ENCODE measurements at regions not wholly inside any gene's neighbourhood (a gene's known extent, or its start where the extent isn't known, plus 50 kb on each side); places are given as distances from the start of the nearest gene placed in this dataset.

DNA sequence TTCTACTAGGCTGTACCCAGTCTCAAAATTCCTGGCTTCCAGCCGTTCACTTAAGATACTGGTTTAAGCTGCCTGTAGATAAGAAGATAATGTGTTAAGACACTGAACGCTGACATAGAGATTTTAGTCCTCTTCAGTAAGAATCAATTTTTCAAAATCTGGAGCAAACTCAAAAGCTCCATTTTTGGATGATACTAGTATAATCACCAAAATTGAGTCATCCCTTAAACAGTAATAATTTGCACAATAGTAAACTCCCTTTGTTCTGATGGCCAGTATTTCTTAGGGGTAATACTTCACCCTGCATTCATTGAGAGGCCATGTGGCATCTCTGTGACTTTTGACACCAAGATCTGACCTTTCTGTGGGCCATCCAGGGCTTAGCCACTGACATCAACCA is 299.8 kb upstream of the USP25 start:
- Histone ChIP-seq H3K9ac (ENCODE audit: insufficient read depth in 1 of 2, low read length in 2 of 2) (no peak overlapping the region), H3K27ac (ENCODE audit: low read depth in 1 of 2, low read length in 1 of 2) (no peak overlapping the region), H3K36me3 (ENCODE audit: control insufficient read depth in 4 of 4, insufficient read depth in 4 of 4, low read length in 4 of 4) (no peaks in the 10 kb centered on the region), H3K9me3 (ENCODE audit: control insufficient read depth in 4 of 4, insufficient read depth in 3 of 4, low read length in 3 of 4) (no peaks in the 10 kb centered on the region), H3K27me3 (ENCODE audit: control insufficient read depth in 3 of 3, insufficient read depth in 3 of 3, low read length in 2 of 3) (no peaks in the 10 kb centered on the region), H3K4me3 (no peak overlapping the region), H3K4me1 (ENCODE audit: control insufficient read depth in 5 of 5, insufficient read depth in 5 of 5, low read length in 5 of 5) (peaks cover 0 to 3% (median 0%) of the 10 kb centered on the region in 5 donors)
- TF ChIP-seq, protein P1, sequence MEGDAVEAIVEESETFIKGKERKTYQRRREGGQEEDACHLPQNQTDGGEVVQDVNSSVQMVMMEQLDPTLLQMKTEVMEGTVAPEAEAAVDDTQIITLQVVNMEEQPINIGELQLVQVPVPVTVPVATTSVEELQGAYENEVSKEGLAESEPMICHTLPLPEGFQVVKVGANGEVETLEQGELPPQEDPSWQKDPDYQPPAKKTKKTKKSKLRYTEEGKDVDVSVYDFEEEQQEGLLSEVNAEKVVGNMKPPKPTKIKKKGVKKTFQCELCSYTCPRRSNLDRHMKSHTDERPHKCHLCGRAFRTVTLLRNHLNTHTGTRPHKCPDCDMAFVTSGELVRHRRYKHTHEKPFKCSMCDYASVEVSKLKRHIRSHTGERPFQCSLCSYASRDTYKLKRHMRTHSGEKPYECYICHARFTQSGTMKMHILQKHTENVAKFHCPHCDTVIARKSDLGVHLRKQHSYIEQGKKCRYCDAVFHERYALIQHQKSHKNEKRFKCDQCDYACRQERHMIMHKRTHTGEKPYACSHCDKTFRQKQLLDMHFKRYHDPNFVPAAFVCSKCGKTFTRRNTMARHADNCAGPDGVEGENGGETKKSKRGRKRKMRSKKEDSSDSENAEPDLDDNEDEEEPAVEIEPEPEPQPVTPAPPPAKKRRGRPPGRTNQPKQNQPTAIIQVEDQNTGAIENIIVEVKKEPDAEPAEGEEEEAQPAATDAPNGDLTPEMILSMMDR (IDR thresholded peaks at IDR 0.05; ENCODE audit: control extremely low read depth, extremely low read depth): no peak
- no peak for ATAC-seq (ENCODE audit: insufficient read depth, low FRiP score)
- no peak for DNase-seq
- 67 to 77% methylated on average over 2 of the region's 2 CpGs for WGBS, 2 donors

DNA sequence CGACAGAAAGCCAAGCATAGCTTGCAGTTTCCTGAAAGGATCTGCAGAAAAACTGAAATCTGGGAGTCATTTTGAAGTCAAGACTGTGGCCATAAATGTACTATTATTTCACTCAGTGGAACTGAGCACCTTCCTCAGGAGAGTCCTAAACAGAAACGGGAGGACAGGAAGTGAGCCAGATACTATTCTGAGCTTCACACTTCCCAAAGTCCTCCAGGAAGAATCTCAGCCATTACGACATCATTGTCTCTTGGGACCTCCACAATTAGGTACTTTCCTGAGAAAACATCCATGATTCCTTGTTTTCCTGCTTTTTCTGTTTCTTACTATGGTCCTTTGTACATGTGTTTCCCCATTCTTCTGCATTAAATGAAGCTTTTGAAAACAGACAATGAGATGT is 299.2 kb upstream of the USP25 start:
- H3K27me3 ChIP-seq (ENCODE audit: control insufficient read depth in 3 of 3, insufficient read depth in 3 of 3, low read length in 2 of 3): no peaks in the 10 kb centered on the region
- 57 to 66% methylated on average over 3 of the region's 3 CpGs for WGBS, 2 donors
- H3K4me3 ChIP-seq: no peak overlapping the region
- H3K27ac ChIP-seq (ENCODE audit: low read depth in 1 of 2, low read length in 1 of 2): no peak overlapping the region
- no peak overlapping the region for H3K9ac ChIP-seq (ENCODE audit: insufficient read depth in 1 of 2, low read length in 2 of 2)
- peaks cover 0 to 3% (median 0%) of the 10 kb centered on the region in 5 donors for H3K4me1 ChIP-seq (ENCODE audit: control insufficient read depth in 5 of 5, insufficient read depth in 5 of 5, low read length in 5 of 5)
- DNase-seq: no peak
- TF ChIP-seq, protein P1 (IDR thresholded peaks at IDR 0.05; ENCODE audit: control extremely low read depth, extremely low read depth): no peak
- H3K9me3 ChIP-seq (ENCODE audit: control insufficient read depth in 4 of 4, insufficient read depth in 3 of 4, low read length in 3 of 4): no peaks in the 10 kb centered on the region
- ATAC-seq (ENCODE audit: insufficient read depth, low FRiP score): no peak
- H3K36me3 ChIP-seq (ENCODE audit: control insufficient read depth in 4 of 4, insufficient read depth in 4 of 4, low read length in 4 of 4): no peaks in the 10 kb centered on the region

DNA sequence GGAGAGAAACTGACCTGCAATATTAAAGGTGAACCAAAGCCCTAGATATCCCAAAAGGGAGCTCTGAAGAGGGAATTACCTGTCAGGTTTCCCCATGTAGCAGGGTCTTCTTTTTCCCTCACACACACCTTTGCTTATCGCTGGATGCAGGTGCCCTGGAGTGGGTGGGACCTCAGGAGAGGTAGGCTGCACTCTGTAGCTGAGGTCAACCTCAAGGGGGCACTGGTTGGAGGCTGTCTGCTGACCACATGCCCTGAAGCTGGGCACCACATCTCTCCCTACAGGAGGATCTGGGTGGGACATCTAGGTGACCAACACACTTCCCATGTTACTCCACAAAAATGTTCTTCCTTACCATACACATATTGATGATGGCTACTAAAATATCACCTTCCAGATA is 298.7 kb upstream of the USP25 start:
- Histone ChIP-seq H3K36me3 (ENCODE audit: control insufficient read depth in 4 of 4, insufficient read depth in 4 of 4, low read length in 4 of 4) (no peaks in the 10 kb centered on the region), H3K4me3 (no peak overlapping the region), H3K27ac (ENCODE audit: low read depth in 1 of 2, low read length in 1 of 2) (no peak overlapping the region), H3K27me3 (ENCODE audit: control insufficient read depth in 3 of 3, insufficient read depth in 3 of 3, low read length in 2 of 3) (no peaks in the 10 kb centered on the region), H3K9me3 (ENCODE audit: control insufficient read depth in 4 of 4, insufficient read depth in 3 of 4, low read length in 3 of 4) (no peaks in the 10 kb centered on the region), H3K9ac (ENCODE audit: insufficient read depth in 1 of 2, low read length in 2 of 2) (no peak overlapping the region), H3K4me1 (ENCODE audit: control insufficient read depth in 5 of 5, insufficient read depth in 5 of 5, low read length in 5 of 5) (peaks cover 0 to 3% (median 0%) of the 10 kb centered on the region in 5 donors)
- TF ChIP-seq, protein P1 (IDR thresholded peaks at IDR 0.05; ENCODE audit: control extremely low read depth, extremely low read depth): no peak
- DNase-seq (no peak), ATAC-seq (ENCODE audit: insufficient read depth, low FRiP score) (no peak)
- WGBS, 2 donors: 90 to 96% methylated on average over 1 of the region's 1 CpG

DNA sequence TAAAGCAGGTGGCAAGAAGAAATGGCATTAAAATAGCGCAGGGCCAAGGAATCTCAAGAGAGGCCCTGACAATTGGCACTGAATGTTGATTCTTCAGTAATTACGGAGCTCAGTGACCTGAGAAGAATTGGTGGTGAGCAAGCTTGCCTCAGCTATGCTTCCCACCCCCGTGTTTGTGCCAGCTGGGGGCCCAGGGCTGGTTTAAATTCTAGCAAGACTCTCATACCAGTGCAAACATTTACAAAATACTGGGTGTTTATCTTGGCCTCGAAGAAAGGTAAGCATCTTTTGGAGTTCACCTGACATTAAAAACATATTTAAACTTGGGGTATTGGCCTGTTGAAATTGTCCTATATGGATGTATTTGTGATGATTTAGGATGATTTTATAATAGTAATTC is 296.7 kb upstream of the USP25 start:
- no peaks in the 10 kb centered on the region for H3K27me3 ChIP-seq (ENCODE audit: control insufficient read depth in 3 of 3, insufficient read depth in 3 of 3, low read length in 2 of 3)
- H3K9me3 ChIP-seq (ENCODE audit: control insufficient read depth in 4 of 4, insufficient read depth in 3 of 4, low read length in 3 of 4): no peaks in the 10 kb centered on the region
- no peak overlapping the region for H3K27ac ChIP-seq (ENCODE audit: low read depth in 1 of 2, low read length in 1 of 2)
- TF ChIP-seq, protein P1 (IDR thresholded peaks at IDR 0.05; ENCODE audit: control extremely low read depth, extremely low read depth): no peak
- H3K4me1 ChIP-seq (ENCODE audit: control insufficient read depth in 5 of 5, insufficient read depth in 5 of 5, low read length in 5 of 5): peaks cover 0 to 3% (median 0%) of the 10 kb centered on the region in 5 donors
- H3K9ac ChIP-seq (ENCODE audit: insufficient read depth in 1 of 2, low read length in 2 of 2): no peak overlapping the region
- H3K36me3 ChIP-seq (ENCODE audit: control insufficient read depth in 4 of 4, insufficient read depth in 4 of 4, low read length in 4 of 4): no peaks in the 10 kb centered on the region
- H3K4me3 ChIP-seq: no peak overlapping the region
- ATAC-seq (ENCODE audit: insufficient read depth, low FRiP score): no peak
- 71 to 80% methylated on average over 4 of the region's 4 CpGs for WGBS, 2 donors
- DNase-seq: no peak

Measured in lung (tissue), 11 donors.